Endothelial cell of umbilical vein (primary cell): ENCODE measurements at regions not wholly inside any gene's neighbourhood (a gene's known extent, or its start where the extent isn't known, plus 50 kb on each side); places are given as distances from the start of the nearest gene placed in this dataset.

Experiments
- BruUV-seq: library from RNA; stranded (reverse); fragments of 400-500 nt; replicated peaks from 2 replicates; lab custom pipeline; 2021; lab: Mats Ljungman, UMichigan
- CTCF ChIA-PET: fragments of 300-600, 350-600 bp; sonication (Branson Sonifier 250); formaldehyde crosslinking; loops from one replicate; lab custom pipeline; 2021; ENCODE audit warnings: antibody characterized with exemption, inconsistent platforms; lab: Charles Lee
- POLR2A ChIA-PET: fragments of 300-600, 350-600 bp; sonication (Branson Sonifier 250); formaldehyde crosslinking; loops from one replicate; lab custom pipeline; 2021; ENCODE audit warnings: antibody characterized with exemption, inconsistent platforms; lab: Charles Lee
- DNase-seq: peaks from one replicate; pipeline ENCODE4 v3.0.0-alpha.2; 2011; ENCODE audit warnings: low read depth, low spot score
- FAIRE-seq: peaks from 2 replicates; lab custom pipeline; 2011; peaks lifted over from hg19 to GRCh38; lab: Jason Lieb, UNC
- H2AFZ ChIP-seq: 2 replicates; pipeline ENCODE4 v1.6.0; 2012; ENCODE audit warnings: low read depth, low read length, control low read depth, inconsistent platforms
- H3K27ac ChIP-seq: 2 replicates; pipeline ENCODE4 v1.5.1; 2011; ENCODE audit warnings: low read depth, mild to moderate bottlenecking, control low read depth, low read length, moderate library complexity; ENCODE audit not compliant: insufficient read depth
- H3K27me3 ChIP-seq, 2 experiments: 2 replicates each; pipeline versions ENCODE4 v1.6.0 to v1.6.1; 2011; ENCODE audit warnings: low read length in 2 of 2, mixed read lengths in 1 of 2; ENCODE audit not compliant: control insufficient read depth in 2 of 2, insufficient read depth in 2 of 2
- H3K36me3 ChIP-seq, 2 experiments: 2 replicates in 1 of 2; 3 replicates in 1 of 2; pipeline ENCODE4 v1.5.1; 2011; ENCODE audit warnings: low read length in 2 of 2, mild to moderate bottlenecking in 1 of 2, moderate library complexity in 1 of 2; ENCODE audit not compliant: control insufficient read depth in 2 of 2, insufficient read depth in 2 of 2; ENCODE audit errors: extremely low read depth in 1 of 2
- H3K4me1 ChIP-seq: 3 replicates; pipeline ENCODE4 v1.5.1; 2011; ENCODE audit warnings: mild to moderate bottlenecking, low read length; ENCODE audit not compliant: control insufficient read depth, insufficient read depth; ENCODE audit errors: extremely low read depth
- H3K4me2 ChIP-seq: 2 replicates; pipeline ENCODE4 v1.6.1; 2011; ENCODE audit warnings: low read length, control low read depth, mixed read lengths; ENCODE audit not compliant: insufficient read depth
- H3K4me3 ChIP-seq, 3 experiments: fragments of 200-600 bp in 1 of 3; sonication (generic), shearing (Covaris generic) in 1 of 3; replicated peaks in 1 of 3; 2 replicates each; pipeline ENCODE4 v1.5.1; 2011 to 2016; ENCODE audit warnings: control low read depth in 3 of 3, low read length in 3 of 3, mild to moderate bottlenecking in 2 of 3, inconsistent platforms in 1 of 3, low read depth in 1 of 3, moderate library complexity in 1 of 3; ENCODE audit not compliant: insufficient read depth in 1 of 3
- H3K79me2 ChIP-seq: 2 replicates; pipeline ENCODE4 v1.6.0; 2012; ENCODE audit warnings: low read length, inconsistent platforms; ENCODE audit not compliant: control insufficient read depth, insufficient read depth
- H3K9ac ChIP-seq: replicated peaks from 2 replicates; pipeline ENCODE3; 2011; ENCODE audit warnings: low read length, control low read depth; ENCODE audit not compliant: insufficient read depth; ENCODE audit errors: extremely low read depth
- H3K9me1 ChIP-seq: replicated peaks from 3 replicates; pipeline ENCODE4 v1.6.0; 2011; ENCODE audit warnings: mild to moderate bottlenecking, low read length; ENCODE audit not compliant: control insufficient read depth, insufficient read depth; ENCODE audit errors: extremely low read depth
- H3K9me3 ChIP-seq: replicated peaks from 2 replicates; pipeline ENCODE4 v1.5.1; 2012; ENCODE audit warnings: low read length, inconsistent platforms; ENCODE audit not compliant: control insufficient read depth, insufficient read depth
- H4K20me1 ChIP-seq: replicated peaks from 2 replicates; pipeline ENCODE3; 2011; ENCODE audit warnings: mild to moderate bottlenecking, low read length; ENCODE audit not compliant: control insufficient read depth, insufficient read depth; ENCODE audit errors: extremely low read depth
- CTCF ChIP-seq, 2 donors: IDR thresholded peaks; 1 replicate in 1 of 2; 2 replicates in 1 of 2; pipeline ENCODE4 v1.5.1; 2011; ENCODE audit warnings: low read length in 2 of 2, mild to moderate bottlenecking in 2 of 2, moderate library complexity in 2 of 2, control low read depth in 1 of 2, inconsistent platforms in 1 of 2, low read depth in 1 of 2; ENCODE audit not compliant: insufficient read depth in 1 of 2; ENCODE audit errors: extremely low read depth in 1 of 2
- EZH2 ChIP-seq: IDR thresholded peaks from 2 replicates; pipeline ENCODE4 v1.6.1; 2012; ENCODE audit warnings: borderline replicate concordance, low read depth, mild to moderate bottlenecking, moderate library complexity, low read length, inconsistent platforms; ENCODE audit not compliant: severe bottlenecking
- FOS ChIP-seq: IDR thresholded peaks from 2 replicates; pipeline ENCODE4 v1.6.1; 2011; ENCODE audit warnings: mild to moderate bottlenecking, low read length, moderate library complexity, borderline replicate concordance; ENCODE audit not compliant: insufficient read depth
- GATA2 ChIP-seq: IDR thresholded peaks from 2 replicates; pipeline ENCODE4 v1.7.0; 2011; ENCODE audit warnings: low read depth, mild to moderate bottlenecking, moderate library complexity, mixed read lengths, low read length; ENCODE audit not compliant: insufficient read length, insufficient read depth
- JUN ChIP-seq: IDR thresholded peaks from 2 replicates; pipeline ENCODE4 v1.6.1; 2011; ENCODE audit warnings: borderline replicate concordance, low read depth; ENCODE audit not compliant: insufficient read length, insufficient read depth
- MAX ChIP-seq: IDR thresholded peaks from 2 replicates; pipeline ENCODE4 v1.6.1; 2011; ENCODE audit not compliant: insufficient read depth, insufficient read length
- MYC ChIP-seq: IDR thresholded peaks from one replicate; pipeline ENCODE4 v1.6.1; 2011; ENCODE audit warnings: mild to moderate bottlenecking, low read depth, low read length
- POLR2A ChIP-seq: IDR thresholded peaks from 2 replicates; pipeline ENCODE4 v1.6.1; 2012; ENCODE audit warnings: low read depth, mild to moderate bottlenecking, control low read depth, low read length
- POLR2AphosphoS5 ChIP-seq: IDR thresholded peaks from 2 replicates; pipeline ENCODE4 v1.6.1; 2012; ENCODE audit warnings: low read depth, mild to moderate bottlenecking, control low read depth, low read length, moderate library complexity; ENCODE audit not compliant: insufficient read depth
- dilution Hi-C: fragments of 300-500 bp; cut with MboI; formaldehyde crosslinking; loops from one replicate; pipeline ENCODE4 v1.15.0; 2019; ENCODE audit warnings: low sequenced_read_pairs; ENCODE audit not compliant: extremely low pct_ligation_motif_present
- intact Hi-C: fragments of 100-400 bp; cut with micrococcal nuclease; formaldehyde crosslinking; loops from one replicate; pipeline ENCODE4 v1.10.0; 2022

GRCh38 chr7:67805921-67806471, 809.4 kb downstream of the TYW1 start:
- Histone ChIP-seq H3K4me2 (no peak overlapping the region), H3K4me3 (no peak overlapping the region), H3K36me3 (no peaks in the 10 kb centered on the region), H3K9me1 (no peaks in the 10 kb centered on the region), H3K27ac (no peak overlapping the region), H3K4me1 (no peaks in the 10 kb centered on the region), H3K9me3 (peaks cover 5% of the 10 kb centered on the region), H3K79me2 (no peaks in the 10 kb centered on the region), H3K27me3 (no peaks in the 10 kb centered on the region), H2AFZ (no peak overlapping the region), H4K20me1 (no peaks in the 10 kb centered on the region), H3K9ac (no peak overlapping the region)
- FAIRE-seq: no peak
- CTCF ChIA-PET: no interaction called here
- dilution Hi-C loops (no loop called here), intact Hi-C loops (no loop called here)
- TF ChIP-seq POLR2A (no peak), EZH2 (no peak), MYC (no peak), POLR2AphosphoS5 (no peak), CTCF (IDR thresholded peaks at IDR 0.05; ENCODE audit: extremely low read depth in 1 of 2, insufficient read depth in 1 of 2, low read depth in 1 of 2, low read length in 2 of 2) (no peak), FOS (no peak), JUN (no peak), MAX (no peak), GATA2 (no peak)
- DNase-seq: no peak
- BruUV-seq: no TSS peak
- POLR2A ChIA-PET: no interaction called here
